Activated CD4-positive, alpha-beta T cell treated with anti-CD3 and anti-CD28 coated beads, Interleukin-2, Interleukin-6, amounts not matched to agents 100 ng/mL and 50 ng/mL, durations not matched to agents 16 hours and 8 hours (primary cell): ENCODE measurements at regions not wholly inside any gene's neighbourhood (a gene's known extent, or its start where the extent isn't known, plus 50 kb on each side); places are given as distances from the start of the nearest gene placed in this dataset.
A peak's percentile ranks its signal among the peaks of the same experiment; 100 is the strongest.

Experiments
- DNase-seq: peaks from one replicate; pipeline ENCODE4 v3.0.0-alpha.2; 2020

DNA sequence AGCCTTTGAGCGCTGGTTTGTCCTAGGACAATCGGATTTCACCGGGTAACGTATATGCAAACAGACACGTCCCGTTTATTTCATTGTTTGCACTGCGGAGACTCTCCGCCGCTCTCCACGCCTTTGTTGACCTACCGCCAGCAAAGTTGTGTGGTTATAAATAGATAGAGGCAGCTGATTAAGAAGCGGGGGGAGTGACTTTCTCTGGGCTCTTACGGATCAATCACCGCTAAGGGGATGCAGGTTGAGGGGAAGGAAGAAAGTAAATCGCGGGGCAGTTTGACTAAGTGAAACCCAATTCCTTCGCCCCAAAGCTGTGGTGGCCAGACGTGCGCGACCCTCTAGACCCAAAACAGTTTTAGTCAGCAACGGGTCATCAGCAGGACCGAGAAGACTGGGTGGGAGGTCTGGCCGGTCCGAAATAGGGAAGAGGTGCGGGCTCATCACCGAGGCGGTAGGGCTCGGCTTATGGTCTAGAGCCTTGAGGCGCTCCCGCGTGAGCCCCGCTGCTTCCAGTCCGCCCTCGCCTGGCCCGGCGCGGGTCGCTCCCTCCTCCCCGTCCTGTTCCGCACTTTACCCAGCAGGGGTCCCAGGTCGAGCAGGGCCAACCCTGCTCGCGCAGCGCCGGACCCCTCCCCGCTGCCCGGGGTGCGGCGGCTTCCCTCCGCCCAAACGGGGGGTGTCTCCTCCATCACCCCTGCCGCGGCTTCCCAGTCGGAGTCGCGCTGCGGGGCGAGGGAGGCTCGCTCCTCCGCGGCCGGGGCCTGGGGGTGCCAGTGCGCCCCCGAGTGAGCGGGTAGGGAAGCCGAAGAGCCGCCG, 120.8 kb upstream of the RRP15 start:
- peak; percentile 4 for DNase-seq

DNA sequence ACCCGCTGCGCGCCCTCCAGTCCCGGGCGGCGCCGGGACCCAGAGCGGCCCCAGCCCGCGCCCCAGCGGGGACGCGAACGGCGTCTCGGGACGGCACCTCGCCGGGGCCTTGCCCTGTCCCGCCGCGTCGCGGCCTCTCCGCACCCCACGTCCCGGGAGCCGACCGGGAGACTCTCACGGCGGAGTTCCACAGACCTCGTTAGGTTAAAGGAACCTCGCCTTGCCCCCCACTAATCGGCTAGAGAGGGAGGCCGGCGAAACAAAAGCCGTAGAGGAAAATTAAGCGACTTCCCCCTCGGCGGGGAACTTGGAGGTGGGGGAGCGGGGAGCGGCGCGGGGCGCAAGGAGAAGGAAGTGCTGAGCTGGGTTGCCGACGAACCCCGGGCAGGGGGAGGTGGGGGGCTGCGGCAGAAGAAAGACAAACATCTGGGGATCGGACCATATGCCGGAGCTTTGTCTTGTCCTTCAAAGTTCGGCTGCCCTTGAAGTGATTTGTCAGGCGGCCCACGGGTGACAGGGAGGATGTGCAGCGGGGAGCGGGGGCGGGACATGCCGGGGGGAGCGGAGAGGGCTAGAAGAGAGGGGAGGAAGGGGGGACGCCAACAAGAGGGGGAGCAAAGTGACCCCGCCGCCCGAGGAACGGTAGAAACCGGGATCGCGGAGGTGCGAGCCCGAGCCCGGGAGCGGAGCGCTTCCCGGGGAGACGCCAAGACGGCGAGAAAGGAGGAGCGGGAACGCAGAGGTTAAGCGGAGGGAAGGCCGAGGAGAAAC, 120.0 kb upstream of the RRP15 start:
- DNase-seq, result peak; percentile 7

DNA sequence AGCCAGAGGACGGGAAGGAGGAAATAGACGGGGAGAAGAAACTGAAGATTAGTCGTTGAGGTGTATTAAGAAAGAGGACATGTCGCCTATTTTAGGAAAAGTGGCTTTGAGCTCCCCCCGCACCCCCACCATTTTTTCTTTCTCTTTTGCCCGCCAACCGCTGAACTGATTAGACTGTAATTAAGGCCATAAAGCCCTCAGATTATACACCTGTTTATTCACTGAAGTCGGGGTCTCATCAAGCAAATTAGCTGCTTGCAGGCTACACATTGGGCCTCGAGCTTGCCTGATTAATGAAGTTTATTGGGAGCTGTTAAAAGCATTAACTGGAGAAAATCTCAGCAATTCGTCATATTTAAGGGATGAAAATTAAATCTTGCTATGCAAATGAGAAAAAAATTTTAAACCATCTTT, 119.4 kb upstream of the RRP15 start:
- DNase-seq, result no peak

DNA sequence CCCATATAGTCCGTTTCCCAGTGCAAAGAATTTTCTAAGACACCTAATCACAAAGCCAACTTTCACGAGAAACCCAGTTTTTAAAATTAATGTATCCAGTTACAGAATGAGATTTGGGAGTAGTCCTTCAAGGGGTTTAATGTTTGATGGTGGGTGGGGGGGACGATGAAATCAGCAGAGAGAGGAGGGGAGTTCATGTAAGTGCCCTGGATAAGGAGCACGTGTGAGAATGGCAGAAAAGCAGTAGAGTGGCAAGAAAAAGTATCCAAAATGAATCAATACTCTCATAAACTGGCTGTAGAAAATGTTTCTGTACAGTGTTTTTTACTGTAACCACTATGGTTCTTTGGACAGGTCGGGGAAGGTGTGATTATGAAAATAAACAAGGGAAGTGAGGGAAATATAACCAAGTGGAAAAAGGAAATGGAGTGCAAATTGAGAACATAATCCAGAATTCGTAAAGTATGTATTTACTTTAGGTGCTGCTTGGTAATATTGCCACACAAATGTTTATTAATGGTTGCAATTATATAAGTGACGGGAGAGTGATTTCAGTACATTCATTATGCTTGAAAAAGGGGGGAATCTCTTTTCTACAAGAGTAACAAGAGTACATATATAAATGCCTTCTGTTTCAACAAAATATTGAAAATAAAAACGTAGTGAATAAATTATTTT, 118.7 kb upstream of the RRP15 start:
- DNase-seq, result no peak

DNA sequence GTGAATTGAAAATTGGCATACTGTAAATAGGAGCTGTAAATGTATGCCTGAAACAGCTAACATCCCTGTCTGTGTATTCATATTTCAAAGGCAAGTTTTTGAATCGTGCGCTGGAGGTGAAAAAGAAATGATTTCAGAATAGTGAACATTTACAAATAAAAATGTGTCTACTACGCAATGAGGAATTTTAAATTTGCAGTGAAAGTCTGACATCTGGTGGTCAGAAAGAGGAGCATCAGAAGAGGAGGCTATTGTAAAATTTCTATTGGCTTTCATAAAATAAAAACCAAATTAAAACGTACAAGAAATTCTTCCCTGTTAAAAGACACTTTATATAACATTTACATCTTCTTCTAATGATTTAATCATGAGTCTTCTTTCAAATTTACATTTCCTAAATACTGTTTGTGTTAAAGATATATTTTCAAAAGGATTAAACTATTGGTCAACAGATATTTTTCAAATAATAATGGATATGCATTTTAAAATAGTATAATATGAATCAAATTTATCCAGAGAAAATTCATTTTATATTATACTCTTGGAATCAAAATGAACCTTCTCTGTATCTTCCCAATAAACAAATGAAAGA, 113.7 kb upstream of the RRP15 start:
- DNase-seq, result peak; percentile 20

DNA sequence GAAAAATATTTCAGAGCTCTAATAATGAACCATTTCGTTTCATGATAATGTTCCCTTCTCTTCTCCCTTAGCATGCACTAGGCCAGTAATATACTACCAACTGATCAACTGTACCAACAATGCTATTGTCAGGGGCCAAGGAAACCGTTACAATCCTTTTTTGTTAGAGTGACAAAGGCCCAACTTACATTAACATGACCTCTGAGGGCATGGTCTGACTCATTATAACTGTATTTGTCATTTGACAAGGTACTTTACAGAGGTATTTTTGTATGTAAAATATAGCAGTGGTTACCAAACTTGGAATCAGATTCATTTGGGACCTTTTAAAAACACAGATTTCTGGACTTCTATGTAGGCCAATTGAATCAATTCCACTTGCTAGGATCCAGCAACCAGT, 102.6 kb upstream of the RRP15 start:
- DNase-seq, result no peak

DNA sequence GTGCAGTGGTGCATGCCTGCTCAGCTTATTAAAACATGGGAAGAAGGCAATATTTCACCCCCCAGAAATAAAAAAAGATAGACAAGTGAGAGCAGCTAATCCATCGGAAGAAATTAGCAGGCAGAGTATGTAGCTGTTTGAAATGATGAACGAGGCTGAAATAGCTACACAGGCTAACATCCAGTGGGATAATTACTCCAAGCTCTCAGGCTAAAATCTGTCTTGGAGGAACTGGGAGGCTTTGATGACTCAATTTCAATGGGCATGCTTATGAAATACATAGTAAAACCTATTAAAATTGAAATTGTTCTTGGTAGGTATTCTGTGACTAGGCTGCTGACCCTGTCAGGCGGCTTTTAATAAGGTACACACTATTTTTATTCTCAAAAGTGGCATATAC, 84.1 kb upstream of the RRP15 start:
- DNase-seq, result no peak

DNA sequence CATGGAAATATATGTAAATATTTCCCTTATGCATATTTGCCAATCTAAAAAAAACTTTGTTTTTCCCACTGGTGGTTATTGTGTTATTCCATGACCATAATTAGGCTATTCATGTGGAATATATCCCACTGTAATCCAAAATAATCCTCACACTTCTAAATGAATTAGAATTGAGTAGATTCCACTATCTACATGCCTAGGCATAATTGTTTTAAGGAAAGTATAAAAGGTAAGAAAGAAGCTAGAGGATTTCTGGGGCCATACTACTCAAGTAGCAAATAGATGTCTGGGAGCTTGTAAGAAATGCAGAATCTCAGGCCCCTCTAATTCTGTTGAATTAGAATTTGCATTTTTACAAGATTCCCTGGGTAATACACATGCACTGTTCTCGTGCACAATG, 83.5 kb upstream of the RRP15 start:
- no peak for DNase-seq

DNA sequence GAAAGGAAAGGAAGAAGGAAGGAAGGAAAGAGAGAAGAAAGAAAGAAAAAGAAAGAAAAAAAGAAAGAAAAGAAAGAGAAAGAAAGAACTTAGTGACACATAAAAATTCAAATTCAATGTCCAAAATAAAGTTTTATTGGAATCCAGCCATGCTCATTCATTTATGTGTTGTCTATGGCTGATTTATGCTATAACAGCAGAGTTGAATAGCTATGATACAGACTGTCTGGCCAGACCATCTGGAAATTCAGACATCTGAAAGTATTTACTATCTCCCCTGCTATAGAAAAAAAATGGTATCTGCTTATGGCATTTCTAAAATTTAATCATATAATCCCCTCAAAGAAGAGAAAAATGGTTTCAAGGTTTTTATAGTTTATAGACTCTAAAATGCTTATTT, 79.4 kb upstream of the RRP15 start:
- no peak for DNase-seq

DNA sequence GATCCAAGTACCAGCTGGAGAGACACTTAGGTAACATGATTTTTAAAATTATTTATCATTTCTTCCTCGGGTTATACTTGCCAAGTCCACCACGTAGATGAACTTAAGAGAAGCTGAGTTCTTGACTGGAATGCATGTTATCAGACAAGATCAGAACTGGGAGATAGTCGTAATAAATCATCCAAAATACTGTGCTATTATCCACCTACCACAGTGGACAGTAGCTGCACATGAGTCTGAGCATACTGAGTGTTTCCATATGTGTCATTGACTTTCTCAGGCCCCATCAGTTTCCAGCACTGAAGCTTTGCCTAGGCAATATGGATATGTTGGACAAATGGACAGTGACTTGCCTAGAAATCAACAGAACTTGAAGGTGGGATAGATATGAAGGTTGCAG, 77.9 kb upstream of the RRP15 start:
- no peak for DNase-seq

DNA sequence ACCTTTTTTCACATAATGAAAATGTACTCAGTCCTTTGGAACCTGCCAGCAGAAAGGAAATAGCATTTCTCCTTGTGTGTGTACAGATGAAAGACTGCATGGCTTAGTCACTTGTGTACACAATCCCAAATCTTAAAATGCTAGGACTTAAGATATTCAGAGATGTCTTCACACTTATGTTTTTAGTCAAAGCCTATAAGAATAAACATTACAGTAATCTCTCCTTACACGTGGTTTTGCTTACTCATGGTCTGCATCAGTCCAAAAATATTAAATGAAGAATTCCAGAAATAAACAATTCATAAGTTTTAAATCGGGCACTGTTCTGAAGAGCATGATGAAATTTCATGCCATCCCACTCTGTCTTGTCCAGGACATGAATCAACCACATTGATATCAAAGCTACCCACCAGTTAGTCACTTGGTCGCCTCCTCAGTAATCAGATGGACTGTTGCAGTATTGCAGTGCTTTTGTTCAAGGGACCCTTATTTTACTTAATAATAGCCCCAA, 75.7 kb upstream of the RRP15 start:
- no peak for DNase-seq

DNA sequence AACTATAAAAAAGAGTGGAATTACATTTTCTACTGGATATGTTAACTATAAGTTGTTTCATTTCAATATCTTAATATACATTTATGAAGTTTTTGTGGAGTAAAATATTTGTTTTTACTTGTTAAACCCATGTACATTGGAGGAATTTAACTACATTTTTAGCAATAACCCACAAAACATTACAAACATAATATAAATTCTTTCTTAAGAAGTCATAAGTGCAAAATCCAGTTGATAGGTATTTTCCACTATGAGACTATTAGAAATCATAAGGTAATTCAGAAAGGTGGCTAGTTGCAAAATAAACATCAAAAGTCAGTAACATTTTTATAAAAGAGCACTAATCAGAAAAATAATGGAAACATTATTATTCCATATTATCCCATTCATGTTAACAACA, 73.9 kb upstream of the RRP15 start:
- no peak for DNase-seq

DNA sequence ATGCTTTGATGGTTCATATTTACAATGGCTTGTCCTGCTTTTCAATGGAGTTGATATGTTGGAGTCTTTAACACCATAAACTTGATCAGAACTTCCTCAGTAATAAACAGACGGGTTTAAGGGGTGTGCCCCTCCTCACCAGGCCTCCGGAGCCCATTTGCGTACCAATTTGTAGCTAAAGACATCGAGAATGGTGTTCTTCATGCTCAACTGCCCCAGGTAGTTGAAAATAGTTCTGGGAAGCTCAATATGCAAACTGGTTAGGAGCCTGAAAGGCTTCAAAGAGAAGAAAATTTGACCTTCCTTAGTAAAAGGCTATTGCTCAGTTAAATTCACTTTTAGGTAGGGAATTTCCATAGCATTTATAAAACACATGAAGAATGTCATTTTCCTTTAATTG, 68.1 kb upstream of the RRP15 start:
- no peak for DNase-seq

DNA sequence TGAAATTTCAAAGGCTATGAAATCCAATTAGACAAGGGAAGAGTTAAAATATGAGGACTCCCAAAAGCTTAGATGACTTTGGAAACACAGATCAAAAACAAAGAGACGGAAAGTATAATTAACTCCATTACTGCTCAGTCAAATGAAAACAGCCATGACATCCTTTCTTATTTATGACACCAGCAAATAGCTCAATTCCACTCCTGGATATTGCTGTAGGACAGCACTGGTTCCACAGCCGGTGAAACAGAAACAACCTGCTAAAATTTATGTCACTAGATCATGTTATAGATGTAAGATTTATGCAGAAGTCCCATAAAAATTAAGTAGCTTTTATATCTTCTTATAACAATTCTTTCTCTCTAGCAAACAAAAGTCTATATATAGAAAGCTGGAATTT, 65.6 kb upstream of the RRP15 start:
- DNase-seq, result no peak

DNA sequence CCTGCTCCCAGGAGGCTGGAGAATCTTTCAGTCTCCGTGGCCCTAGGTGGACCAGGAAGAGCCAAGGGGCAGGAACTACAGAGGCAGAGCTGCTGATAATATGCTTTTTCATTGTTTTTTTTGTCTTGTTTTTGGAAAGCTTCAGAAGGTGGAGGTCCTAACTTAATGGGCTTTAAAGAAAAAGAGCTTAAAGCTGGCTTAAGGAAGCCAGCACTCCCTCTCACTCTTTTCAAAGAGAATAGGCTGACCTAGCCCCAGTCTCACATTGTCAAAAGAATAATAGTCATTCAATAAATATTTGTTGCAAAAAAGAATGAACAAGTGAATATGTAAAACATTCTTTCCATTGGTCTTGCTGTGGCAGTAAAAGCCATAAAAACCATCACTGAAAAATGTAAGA, 61.0 kb upstream of the RRP15 start:
- no peak for DNase-seq

DNA sequence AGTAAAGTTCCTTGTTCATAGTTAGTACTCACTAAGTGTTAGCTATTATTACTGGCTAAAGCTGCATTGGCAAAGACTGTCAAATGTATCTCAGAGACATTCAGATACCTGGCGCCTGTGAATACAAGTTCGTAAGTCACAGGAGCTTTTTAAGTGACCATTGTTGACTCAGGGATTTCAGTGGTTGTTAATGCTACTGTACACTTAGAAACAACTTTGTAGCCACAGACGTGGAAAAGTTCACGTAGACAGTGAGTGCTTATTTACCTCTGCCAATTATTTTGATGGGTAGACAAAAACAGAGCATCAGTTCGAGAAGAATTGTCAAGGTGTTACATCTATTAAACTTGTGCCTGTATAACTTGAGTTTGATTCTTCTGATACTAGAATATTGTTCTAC, 59.1 kb upstream of the RRP15 start:
- DNase-seq, result no peak
